ENCODE measurements at regions not wholly inside any gene's neighbourhood (a gene's known extent, or its start where the extent isn't known, plus 50 kb on each side); places are given as distances from the start of the nearest gene placed in this dataset.
"Not testable (repeated sequence)": the region's sequence is repeated elsewhere in the genome, so short reads cannot be mapped to it uniquely, and the experiment has no call there.

- FAIRE-seq: no peak
Measured at GRCh38 chr1:192862271-192862670, 53.4 kb downstream of the RGS2 start.

- no peak for FAIRE-seq
Measured at GRCh38 chr1:192866241-192866868, 57.5 kb downstream of the RGS2 start.

- peak; percentile 49 for FAIRE-seq
Measured at GRCh38 chr1:192867180-192867579, 58.3 kb downstream of the RGS2 start.

GRCh38 chr1:192869308-192869940, 60.6 kb downstream of the RGS2 start:
- FAIRE-seq: no peak

- no peak for FAIRE-seq
Measured at GRCh38 chr1:192872010-192872409, 63.2 kb downstream of the RGS2 start.

- no peak for FAIRE-seq
Measured at GRCh38 chr1:192873836-192874235, 65.0 kb downstream of the RGS2 start.

GRCh38 chr1:192876633-192877032, 67.8 kb downstream of the RGS2 start:
- no peak for FAIRE-seq

- no peak for FAIRE-seq
Measured at GRCh38 chr1:192877283-192877886, 68.5 kb downstream of the RGS2 start.

- no peak for FAIRE-seq
Measured at GRCh38 chr1:192878249-192878648, 69.4 kb downstream of the RGS2 start.

- no peak for FAIRE-seq
Measured at GRCh38 chr1:192879406-192879805, 70.6 kb downstream of the RGS2 start.

GRCh38 chr1:192880231-192880630, 71.4 kb downstream of the RGS2 start:
- no peak for FAIRE-seq

- no peak for FAIRE-seq
Measured at GRCh38 chr1:192884241-192884640, 75.4 kb downstream of the RGS2 start.

- not testable (repeated sequence) for FAIRE-seq
Measured at GRCh38 chr1:192885387-192885786, 76.5 kb downstream of the RGS2 start.

- FAIRE-seq: no peak
Measured at GRCh38 chr1:192887426-192887825, 78.6 kb downstream of the RGS2 start.

GRCh38 chr1:192888574-192888973, 79.7 kb downstream of the RGS2 start:
- FAIRE-seq: no peak

- no peak for FAIRE-seq
Measured at GRCh38 chr1:192889082-192889481, 80.2 kb downstream of the RGS2 start.

- FAIRE-seq: no peak
Measured at GRCh38 chr1:192890134-192890533, 81.3 kb downstream of the RGS2 start.

GRCh38 chr1:192892934-192893333, 84.1 kb downstream of the RGS2 start:
- no peak for FAIRE-seq

GRCh38 chr1:192895487-192895886, 86.6 kb downstream of the RGS2 start:
- not testable (repeated sequence) for FAIRE-seq

- FAIRE-seq: no peak
Measured at GRCh38 chr1:192896376-192896775, 87.5 kb downstream of the RGS2 start.

- no peak for FAIRE-seq
Measured at GRCh38 chr1:192901500-192901899, 92.7 kb downstream of the RGS2 start.

GRCh38 chr1:192903142-192903541, 94.3 kb downstream of the RGS2 start:
- FAIRE-seq: no peak

- FAIRE-seq: no peak
Measured at GRCh38 chr1:192904438-192904895, 95.6 kb downstream of the RGS2 start.

GRCh38 chr1:192905049-192905448, 96.2 kb downstream of the RGS2 start:
- FAIRE-seq: peak; percentile 9
